ENCODE measurements at regions not wholly inside any gene's neighbourhood (a gene's known extent, or its start where the extent isn't known, plus 50 kb on each side); places are given as distances from the start of the nearest gene placed in this dataset.
A peak's percentile ranks its signal among the peaks of the same experiment; 100 is the strongest.

GRCh38 chr5:86880785-86881492 is 263.2 kb downstream of the COX7C start:
- peak; percentile 70 for DNase-seq

- DNase-seq = no peak
These were observed 263.9 kb downstream of the COX7C start for GRCh38 chr5:86881493-86882090.

DNA sequence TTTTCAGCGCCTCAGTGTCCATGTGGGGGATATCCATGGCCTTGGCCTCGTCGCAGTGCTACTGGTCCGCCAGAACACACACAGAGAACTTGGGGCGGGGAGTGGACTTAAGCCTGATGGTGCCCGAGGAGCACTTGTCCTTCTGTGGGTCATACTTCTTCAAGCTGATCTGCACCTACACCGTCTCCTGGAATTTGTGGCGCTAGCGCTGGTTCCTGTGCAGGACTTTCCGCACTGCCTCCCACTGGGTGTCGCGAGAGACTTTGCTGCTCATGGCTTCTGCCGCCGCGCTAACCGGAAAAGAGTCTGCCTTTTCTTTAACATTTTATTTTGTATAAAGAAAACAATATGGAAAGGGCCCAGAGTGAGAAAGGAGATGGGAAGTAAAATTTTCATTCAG is 266.9 kb downstream of the COX7C start:
- DNase-seq = no peak

DNA sequence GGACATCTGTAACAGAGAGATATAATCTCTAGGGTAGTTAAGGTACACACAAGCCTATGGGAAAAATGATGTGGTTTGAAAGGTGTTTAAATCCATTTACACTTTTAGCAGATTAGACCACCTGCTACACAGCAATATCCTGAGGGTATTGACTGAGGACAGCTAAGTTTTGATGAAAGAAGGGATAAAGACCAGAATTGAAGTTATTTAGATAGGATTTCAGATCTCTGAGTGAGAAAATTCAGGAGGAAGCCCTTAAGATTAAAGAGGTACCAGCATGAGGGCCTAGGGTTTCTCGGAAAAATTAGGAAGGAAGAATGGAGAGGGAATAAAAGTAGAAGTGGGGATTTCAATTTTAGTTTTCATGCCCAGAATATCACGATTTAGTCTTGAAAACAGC is 267.3 kb downstream of the COX7C start:
- no peak for DNase-seq

- no peak for DNase-seq
These were observed 267.9 kb downstream of the COX7C start for GRCh38 chr5:86885489-86886230.

GRCh38 chr5:86890375-86890774 is 272.6 kb downstream of the COX7C start:
- no peak for DNase-seq

DNA sequence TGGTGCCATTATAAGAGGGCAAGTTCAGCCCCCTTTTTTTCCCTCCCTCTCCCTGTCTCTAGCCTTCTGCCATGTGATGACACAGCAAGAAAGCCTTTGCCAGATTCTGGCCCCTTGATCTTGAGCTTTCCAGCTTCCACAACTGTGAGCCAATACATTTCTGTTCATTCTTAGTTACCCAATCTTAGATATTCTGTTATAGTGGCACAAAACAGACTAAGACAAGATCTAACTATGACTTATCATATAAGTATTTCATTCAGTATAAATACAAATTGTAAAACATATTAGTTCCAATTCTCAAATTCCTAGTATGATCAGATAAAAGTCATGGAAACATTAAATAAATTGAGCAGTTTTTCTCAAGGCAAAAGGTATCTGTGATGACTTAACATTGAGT is 276.3 kb downstream of the COX7C start:
- DNase-seq = no peak

DNA sequence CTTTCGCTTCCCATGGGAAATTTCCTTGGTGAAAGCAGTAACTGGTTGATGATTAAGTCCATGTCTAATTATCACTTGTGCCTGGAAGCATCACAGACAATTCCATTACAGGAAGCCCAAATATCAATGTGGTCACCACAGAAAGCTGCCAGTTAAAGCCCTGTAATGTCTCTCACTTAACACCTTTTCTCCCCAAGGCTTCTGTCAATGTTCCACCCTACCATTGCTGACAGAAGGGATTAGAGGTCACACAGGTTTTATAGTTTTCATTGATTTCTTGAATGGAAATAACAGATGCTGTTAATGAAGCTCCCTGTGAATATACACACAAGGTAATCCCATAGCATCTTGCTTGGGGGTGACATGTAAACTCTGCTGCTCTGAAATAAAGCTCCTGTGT is 279.2 kb downstream of the COX7C start:
- DNase-seq = no peak

DNA sequence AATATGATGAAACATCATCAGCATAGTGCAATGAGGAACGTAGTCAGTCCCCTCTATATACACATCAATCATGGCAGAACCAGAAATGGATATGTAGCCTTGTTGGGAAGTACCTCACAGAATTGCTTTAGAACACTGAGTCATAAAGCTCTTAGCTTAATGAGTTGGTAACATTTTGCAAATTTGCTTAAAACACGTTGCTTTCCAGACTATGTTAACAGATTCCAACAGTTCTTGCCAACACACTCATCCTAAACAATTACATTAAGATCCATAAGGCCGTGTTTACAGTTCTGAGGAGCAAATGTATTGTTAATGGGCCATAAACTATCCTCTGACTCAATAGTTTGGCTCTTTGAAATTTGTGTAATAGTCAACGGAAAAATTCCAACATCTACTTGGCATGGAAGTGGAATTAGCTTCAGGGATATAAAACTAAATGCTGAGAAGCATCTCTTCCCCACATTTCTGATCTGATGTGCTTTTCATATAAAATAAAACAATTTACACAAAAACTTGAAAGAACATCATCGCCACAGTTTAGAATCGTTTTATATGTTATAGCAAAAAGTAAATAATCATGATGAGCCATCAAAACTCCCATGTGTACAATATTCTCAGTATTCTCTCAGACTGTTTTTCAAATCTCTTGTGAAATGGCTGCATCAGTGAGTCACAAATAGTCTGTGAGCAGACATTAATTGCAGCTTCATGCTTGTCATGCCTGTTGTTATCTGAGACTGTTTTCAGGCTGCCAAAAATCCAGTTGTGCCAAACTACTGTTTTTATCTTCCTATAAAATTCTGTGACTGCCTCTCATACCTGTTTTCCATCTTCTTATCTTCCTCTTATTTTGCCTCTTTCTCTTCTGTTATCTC is 291.9 kb downstream of the COX7C start:
- no peak for DNase-seq

DNA sequence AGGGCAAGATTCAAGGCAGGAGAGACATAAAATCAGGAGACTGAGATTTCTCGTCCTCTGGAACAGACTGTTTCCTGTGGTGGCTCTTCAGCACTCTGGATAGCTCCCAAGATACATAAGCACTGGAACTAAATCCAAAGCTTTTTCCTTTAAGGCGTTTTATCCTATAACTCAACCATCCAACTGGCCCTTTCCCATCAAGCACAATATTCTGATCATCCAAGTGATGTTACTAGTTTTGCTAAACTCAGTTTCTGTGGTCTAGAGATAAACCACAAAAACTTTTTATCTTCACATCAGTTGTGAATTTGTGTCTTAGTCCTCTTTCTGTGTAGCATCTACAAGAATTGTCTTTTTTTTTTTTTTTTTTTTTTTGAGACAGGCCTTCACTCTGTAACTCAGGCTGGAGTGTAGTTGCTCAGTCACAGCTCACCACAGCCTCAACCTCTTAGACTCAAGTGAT is 299.4 kb downstream of the COX7C start:
- peak; percentile 63 for DNase-seq

DNA sequence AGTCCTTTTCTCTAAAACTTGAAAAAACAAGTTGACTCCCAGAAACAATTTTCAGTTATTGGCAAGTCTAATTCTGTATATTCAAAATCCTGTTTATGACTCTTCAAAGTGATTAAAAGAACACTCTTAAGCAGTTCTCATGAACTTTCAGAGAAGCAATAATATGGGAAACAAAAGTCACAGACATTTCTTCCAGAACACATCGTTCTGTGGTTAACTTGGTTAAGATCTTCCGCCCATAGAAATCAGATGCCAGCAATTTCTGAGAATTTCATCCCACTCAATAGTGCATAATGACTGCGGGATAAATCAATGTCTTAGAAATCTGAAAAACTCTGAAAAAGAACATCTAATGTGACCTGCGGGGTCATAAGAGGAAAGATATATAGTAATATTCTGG is 300.5 kb downstream of the COX7C start:
- DNase-seq = peak; percentile 71

DNA sequence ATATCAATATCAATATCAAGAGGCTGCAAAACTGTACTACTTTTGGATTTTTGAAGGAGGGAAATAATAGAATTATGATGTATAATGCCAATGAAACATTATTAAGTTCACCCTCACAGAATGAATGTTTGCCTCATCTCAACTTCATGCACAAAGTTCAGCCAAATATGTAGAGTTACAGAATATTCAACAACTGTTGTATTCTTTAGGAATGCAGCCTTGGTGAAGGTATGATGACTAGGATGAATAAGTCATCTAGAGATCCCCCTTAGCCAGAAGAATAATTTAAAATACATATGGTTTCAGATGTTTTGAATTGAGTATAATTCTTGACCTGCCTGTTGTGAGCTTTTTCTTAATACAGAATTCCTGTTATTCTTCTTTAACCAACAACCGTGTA is 308.3 kb downstream of the COX7C start:
- no peak for DNase-seq

- DNase-seq = no peak
These were observed 311.5 kb downstream of the COX7C start for GRCh38 chr5:86929123-86929766.

GRCh38 chr5:86951761-86952160 is 315.9 kb upstream of the RASA1 start:
- no peak for DNase-seq

DNA sequence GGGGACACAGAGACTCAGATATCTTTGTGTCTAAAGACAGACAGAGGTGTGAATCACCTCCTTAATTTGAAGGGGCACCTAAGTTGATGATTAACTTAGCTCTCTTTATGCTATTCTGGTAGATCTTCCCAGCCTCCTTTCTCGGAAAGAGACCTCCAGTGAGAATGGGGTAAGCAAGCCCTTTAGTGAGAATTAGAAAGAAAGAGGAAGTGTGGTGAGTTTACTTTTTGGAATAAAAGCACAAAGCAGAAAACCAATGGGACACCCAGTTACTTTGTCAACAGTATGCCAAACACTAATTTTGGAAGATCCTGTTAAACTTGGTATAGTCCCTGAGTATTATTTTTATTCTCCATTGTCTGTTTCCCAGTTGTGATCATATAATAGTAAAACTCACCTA is 302.8 kb upstream of the RASA1 start:
- DNase-seq = no peak

DNA sequence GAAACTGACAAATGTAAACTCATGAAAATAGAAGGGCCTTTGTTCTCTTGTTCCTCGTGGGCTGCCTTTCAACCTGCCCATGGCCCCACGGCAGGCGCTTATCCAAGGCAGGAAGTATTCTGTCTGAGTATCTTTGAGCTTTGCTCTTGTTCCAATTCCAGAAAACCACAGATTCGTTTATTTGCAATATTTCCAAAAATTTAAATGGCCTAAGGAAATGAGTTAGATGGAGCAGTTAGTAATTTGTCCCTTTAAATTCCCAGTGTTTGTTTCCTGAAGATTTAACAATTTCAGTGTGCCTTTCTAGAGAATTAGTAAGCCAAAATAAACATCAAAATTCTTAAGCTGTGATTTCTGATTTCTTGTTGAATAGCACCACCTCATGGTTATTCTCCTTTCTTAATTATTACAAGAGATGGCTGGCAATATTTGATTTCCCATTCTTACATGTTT is 299.4 kb upstream of the RASA1 start:
- DNase-seq = peak; percentile 24

- DNase-seq = no peak
These were observed 297.3 kb upstream of the RASA1 start for GRCh38 chr5:86970361-86970760.

GRCh38 chr5:86971034-86971571 is 296.6 kb upstream of the RASA1 start:
- DNase-seq = peak; percentile 23

- DNase-seq = no peak
These were observed 292.7 kb upstream of the RASA1 start for GRCh38 chr5:86974955-86975354.

DNA sequence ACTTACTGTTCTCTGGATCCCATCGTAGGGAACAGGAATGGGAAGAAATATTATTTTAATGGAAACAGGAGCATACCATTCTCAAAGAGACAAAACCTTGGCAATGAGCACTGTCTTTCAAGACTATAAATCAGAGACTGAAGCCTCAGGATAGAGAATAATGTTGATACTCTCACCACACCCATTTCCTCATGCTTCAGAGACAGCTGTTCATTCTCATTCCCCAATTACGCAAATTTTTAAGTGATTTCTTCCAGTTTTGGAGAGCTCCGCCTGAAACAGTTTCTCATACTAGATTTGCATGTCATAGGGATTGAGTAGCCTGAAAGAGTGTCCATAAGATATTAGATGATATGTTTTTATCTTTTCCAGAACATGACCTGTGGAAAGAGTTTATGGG is 290.5 kb upstream of the RASA1 start:
- DNase-seq = no peak

- DNase-seq = no peak
These were observed 289.9 kb upstream of the RASA1 start for GRCh38 chr5:86977808-86978207.

DNA sequence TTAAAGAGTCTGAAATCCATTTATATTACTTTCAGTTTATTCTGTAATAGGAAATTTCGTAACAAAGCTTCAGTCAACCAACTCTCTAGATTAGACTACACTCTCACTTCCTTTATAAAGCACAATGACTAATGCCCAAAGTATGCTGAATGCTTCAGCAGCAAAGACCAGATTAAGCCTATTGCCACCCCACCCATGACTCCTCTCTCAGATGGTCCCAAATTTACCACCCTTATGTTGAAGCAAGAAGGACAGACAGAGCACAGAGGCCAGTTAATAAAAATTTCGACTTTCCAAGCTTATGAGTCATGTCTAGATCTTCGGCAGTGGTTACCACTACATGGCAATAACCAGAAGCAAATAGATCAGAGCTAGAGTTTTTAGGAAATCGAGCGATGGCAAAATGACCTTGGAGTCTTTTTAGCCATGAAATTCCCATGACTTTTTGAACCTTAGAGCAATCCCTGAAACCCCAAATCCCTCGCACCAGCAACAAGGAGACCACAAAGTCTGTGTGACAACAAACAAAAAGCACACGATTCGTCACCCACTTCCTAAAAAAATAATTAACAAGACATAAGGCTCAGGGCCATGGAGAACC is 287.8 kb upstream of the RASA1 start:
- DNase-seq = peak; percentile 36
